HG03378 (cell line): ENCODE measurements at regions not wholly inside any gene's neighbourhood (a gene's known extent, or its start where the extent isn't known, plus 50 kb on each side); places are given as distances from the start of the nearest gene placed in this dataset.
A peak's percentile ranks its signal among the peaks of the same experiment; 100 is the strongest.
"Not testable (repeated sequence)": the region's sequence is repeated elsewhere in the genome, so short reads cannot be mapped to it uniquely, and the experiment has no call there.

Experiments used
- ATAC-seq: cut with Tn5 transposase; IDR thresholded peaks from one replicate; pipeline ENCODE4 v1.9.1; 2021; ENCODE audit warnings: mild to moderate bottlenecking, moderate library complexity; ENCODE audit not compliant: unreplicated experiment

- ATAC-seq, result not testable (repeated sequence)
Measured at GRCh38 chr5:6241056-6241455, 137.3 kb downstream of the MED10 start.

- peak; percentile 92 for ATAC-seq
Measured at GRCh38 chr5:6236858-6237481, 141.4 kb downstream of the MED10 start.

- no peak for ATAC-seq
Measured at GRCh38 chr5:6236170-6236793, 142.1 kb downstream of the MED10 start.

- no peak for ATAC-seq
Measured at GRCh38 chr5:6235726-6236125, 142.6 kb downstream of the MED10 start.

- no peak for ATAC-seq
Measured at GRCh38 chr5:6228257-6229250, 149.8 kb downstream of the MED10 start.

- no peak for ATAC-seq
Measured at GRCh38 chr5:6225121-6225607, 153.2 kb downstream of the MED10 start.

- ATAC-seq, result no peak
Measured at GRCh38 chr5:6224406-6224805, 153.9 kb downstream of the MED10 start.

GRCh38 chr5:6222899-6223298, 155.4 kb downstream of the MED10 start:
- no peak for ATAC-seq

- no peak for ATAC-seq
Measured at GRCh38 chr5:6222121-6222520, 156.2 kb downstream of the MED10 start.

- ATAC-seq, result no peak
Measured at GRCh38 chr5:6221141-6221626, 157.2 kb downstream of the MED10 start.

GRCh38 chr5:6220346-6221088, 157.8 kb downstream of the MED10 start:
- no peak for ATAC-seq

GRCh38 chr5:6218517-6218916, 159.8 kb downstream of the MED10 start:
- no peak for ATAC-seq

- no peak for ATAC-seq
Measured at GRCh38 chr5:6218116-6218515, 160.2 kb downstream of the MED10 start.

GRCh38 chr5:6216471-6217075, 161.8 kb downstream of the MED10 start:
- ATAC-seq, result no peak

- ATAC-seq, result no peak
Measured at GRCh38 chr5:6215891-6216290, 162.5 kb downstream of the MED10 start.

GRCh38 chr5:6212244-6212643, 166.1 kb downstream of the MED10 start:
- ATAC-seq, result no peak

GRCh38 chr5:6206501-6206900, 171.8 kb downstream of the MED10 start:
- no peak for ATAC-seq

GRCh38 chr5:6202968-6203365, 175.4 kb downstream of the MED10 start:
- no peak for ATAC-seq

- ATAC-seq, result no peak
Measured at GRCh38 chr5:6202149-6202967, 176.0 kb downstream of the MED10 start.
